GM21717 (cell line): ENCODE measurements at regions not wholly inside any gene's neighbourhood (a gene's known extent, or its start where the extent isn't known, plus 50 kb on each side); places are given as distances from the start of the nearest gene placed in this dataset.

ENCODE experiments used
- ATAC-seq: cut with Tn5 transposase; IDR thresholded peaks from one replicate; pipeline ENCODE4 v1.9.1; 2021; ENCODE audit warnings: mild to moderate bottlenecking, moderate library complexity; ENCODE audit not compliant: unreplicated experiment

DNA sequence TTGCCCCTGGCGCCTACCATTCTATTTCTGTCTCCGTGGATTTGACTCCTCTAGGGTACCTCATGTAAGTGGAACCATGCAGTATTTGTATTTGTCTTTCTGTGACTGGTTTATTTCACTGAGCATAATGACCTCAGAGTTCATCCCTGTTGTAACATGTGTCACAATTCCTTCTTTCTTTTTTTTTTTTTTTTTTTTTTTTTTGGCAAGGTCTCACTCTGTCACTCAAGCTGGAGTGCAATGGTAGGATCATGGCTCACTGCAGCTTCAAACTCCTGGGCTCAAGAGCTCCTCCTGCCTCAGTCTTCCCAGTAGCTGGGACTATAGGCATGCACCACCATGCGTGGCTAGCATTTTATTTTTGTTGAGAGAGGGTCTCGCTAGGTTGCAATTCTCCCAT, 74.0 kb upstream of the SEPTIN5 start:
- ATAC-seq, result no peak

DNA sequence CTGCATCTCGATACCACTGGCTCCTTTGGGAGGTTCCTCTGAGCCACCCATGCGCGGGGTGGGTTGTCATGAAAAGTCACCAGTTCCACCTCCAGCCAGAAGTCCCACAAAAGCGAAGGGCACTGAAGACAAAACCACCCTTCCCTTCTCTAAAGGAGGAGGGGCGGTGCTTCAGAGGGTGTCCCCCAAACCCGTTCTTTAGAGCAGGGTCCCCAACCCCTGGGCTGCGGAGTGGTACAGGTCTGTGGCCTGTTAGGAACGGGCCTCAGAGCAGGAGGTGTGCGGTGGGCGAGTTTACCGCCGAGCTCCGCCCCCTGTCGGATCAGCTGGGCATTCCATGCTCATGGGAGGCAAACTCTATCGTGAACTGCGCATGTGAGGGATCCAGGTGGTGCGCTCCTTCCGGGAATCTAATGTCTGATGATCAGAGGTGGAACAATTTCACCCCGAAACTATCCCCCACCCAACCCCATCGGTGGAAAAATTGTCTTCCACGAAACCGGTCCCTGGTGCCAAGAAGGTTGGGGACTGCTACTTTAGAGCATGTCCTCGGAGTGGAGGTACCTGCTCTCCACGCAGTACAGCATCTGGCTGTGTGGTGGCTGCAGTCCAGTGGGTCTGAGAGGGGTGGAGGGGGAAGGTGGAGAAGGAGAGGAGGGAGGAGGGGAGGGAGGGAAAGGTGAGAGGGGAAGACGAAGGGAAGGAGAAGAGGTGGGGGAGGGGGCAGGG, 72.9 kb upstream of the SEPTIN5 start:
- ATAC-seq, result no peak

DNA sequence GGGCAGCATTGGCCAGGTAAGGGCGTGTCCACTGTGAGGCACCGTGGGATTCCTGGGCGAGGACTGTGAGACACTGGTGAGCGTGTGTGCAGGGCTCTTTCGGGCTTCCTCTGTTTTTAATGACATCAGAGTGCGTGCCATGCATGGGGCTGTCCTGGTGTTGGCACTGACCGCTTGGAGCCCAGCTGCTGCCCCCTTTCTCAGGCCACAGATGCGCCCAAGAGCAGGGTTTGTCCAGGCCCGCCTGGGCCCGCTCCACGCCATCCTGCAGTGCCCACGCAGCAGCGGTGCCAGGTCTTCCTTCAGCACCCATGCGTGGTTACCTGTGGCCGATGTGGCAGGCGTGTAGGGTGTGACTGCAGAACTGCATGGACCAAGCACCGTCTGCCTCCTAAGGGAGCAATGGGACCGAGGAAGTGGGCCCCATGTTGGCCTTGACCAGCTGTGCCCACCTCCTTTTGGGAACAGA, 72.3 kb upstream of the SEPTIN5 start:
- ATAC-seq, result no peak

DNA sequence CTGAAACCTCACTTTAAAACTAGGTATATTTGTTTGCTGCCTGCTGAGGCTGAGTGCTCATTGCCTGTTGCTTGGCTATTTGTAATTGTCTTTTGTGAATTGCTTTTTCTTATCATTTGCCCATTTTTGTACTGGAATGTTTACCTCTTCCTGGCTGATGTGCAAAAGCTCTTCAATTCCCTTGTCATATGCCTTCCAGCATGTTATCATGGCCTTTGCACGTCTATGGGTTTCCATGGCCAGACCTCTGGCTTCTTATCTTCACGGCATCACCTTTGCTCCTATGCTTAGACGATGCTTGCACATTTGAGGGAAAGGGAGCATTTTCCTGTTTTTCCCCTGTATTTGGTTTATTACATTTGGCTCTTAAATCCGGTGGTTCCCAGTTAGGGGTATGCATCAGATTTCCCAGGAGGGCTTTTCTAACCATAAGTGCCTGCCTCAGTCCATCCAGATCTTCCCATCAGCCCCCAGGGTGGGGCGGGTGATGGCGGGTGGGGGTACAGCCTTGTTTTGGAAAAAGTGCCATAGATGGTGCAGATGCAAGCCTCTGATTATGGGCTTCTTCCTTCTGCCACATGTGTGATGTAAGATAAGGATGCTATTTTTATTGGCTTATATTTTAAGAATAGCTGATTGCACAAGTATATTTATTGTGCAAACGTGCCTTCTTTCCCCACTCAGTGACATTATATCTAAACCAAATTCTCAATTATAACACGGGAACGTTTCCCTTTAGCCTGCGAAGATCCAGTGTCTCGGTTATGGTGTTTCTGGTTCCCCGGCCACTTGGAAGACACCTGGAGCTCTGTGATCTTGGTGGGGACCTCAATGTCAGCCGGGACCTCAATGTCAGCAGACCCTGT, 70.6 kb upstream of the SEPTIN5 start:
- no peak for ATAC-seq

DNA sequence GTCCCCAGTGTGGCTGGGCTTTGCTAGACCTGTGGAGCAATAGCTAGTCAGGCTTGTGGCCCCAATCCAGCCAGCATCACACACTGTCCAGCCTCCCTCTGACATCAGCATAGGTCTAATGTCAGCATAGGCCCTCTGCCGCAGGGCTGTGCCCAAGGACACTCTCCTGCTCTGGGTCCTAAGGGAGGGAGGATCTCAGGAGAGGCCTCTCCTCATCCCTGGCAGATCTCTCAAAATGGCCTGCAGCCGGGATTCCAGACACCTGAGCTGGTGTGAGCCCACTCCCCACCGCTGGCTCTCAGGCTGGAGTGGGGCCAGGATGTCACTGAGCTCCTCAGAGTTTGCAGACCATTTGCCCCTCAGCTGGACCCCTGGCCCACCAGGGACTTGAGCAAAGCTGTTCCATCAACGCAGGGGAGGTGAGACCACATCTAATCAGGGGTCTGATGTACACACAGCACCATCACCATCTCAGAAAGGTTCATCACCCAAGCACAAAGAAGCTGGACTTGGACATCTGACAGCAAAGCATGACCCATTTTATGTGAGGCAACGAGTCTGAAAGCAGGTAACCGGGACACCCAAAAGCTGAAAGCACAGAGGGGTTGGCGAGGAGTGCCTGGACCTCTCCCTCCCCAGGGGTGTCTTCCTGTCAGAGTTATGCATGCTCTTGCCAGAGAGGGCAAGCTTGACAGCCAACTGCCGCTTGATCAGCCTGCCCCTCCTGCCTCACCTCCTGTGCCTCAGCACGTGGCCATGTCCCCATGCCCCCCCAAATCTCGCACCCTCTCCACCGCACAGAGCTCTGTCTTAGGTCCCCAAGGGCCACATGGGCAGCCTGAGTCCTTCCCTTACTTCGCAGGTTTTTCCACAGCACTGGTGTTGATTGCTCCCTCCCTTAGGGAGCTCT, 69.7 kb upstream of the SEPTIN5 start:
- ATAC-seq, result no peak

DNA sequence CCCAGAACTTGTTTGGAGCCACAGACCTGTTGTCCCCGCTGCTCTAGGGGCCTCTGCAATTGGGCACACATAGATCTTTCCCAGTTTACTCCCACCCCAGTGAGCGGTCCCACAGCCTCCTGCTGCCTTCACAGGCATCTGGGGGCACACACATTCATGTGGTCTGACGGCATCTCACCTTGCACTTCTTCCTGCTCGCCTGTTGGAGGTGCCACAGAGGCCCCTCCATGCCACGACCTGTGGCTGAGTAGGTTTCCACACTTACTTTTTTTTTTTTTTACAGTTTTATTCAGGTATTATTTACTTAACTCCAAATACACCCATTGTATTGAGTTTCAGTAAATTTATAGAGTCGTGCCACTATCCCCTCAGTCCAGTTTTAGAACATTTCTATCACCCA, 68.9 kb upstream of the SEPTIN5 start:
- no peak for ATAC-seq

DNA sequence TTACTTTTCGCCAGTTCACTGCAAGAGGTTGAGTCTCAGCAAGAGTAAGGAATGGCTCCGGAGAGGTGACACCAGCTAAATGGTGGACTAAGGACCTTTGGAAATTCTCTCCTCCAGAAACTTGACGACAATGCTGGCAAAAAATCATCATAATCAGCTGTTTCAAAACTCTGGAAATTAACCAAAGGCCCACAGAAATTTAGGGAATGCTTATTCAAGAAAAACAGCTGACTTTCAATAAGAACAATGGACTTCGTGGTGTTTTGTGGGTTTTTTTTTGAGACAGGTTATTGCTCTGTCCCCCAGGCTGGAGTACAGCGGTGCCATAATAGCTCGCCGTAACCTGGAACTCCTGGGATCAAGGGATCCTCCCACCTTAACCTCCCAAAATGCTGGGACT, 68.4 kb upstream of the SEPTIN5 start:
- ATAC-seq, result no peak

DNA sequence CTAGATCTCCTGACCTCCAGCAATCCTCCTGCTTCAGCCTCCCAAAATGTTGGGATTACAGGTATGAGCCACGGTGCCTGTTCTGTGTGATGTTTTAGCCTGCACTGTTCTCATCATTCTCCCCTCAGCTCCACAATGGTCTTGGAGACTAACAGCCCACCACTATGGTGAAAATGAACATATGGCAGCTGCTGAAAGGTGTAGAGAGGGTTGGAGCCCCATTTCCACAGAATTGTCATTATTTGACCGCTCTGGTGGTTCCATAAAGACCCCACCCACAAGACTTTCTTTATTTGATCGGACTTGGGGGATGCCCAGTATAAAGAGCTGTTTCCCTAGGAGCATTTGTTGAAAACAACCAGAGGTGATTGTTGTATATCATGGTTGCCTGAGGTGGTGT, 67.9 kb upstream of the SEPTIN5 start:
- ATAC-seq, result no peak

DNA sequence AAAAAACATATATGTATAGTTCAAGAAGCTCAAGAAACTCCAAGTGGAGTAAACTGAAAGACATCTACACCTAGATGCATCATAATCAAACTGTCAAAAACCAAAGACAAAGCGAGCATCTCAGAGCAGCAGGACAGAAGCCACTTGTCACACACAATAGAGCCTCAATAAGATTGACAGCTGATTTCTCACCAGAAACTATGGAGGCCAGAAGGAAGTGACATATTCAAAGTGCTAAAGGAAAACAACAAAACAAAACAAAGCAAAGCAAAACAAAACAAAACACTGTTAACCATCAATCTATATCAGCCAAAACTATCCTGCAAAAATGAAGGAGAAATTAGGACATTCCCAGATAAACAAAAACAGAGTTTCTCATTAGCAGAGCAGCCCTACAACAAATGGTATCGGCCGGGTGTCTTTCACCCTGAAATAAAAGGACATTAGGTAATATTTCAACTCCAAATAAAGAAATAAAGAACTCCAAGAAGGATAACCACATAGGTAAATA, 65.8 kb upstream of the SEPTIN5 start:
- no peak for ATAC-seq

DNA sequence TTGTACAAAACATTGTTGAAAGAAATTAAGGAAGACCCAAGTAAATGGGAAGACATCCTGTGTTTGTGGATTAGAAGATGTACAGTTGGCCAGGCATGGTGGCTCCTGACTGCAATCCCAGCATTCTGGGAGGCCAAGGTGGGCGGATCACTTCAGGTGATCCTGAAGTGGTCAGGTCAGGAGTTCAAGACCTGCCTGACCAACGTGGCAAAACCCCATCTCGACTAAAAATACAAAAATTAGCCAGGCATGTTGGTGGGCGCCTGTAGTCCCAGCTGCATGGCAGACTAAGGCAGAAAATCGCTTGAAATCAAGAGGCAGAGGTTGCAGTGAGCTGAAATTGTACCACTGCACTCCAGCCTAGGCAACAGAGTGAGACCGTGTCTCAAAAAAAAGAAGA, 62.0 kb upstream of the SEPTIN5 start:
- no peak for ATAC-seq

DNA sequence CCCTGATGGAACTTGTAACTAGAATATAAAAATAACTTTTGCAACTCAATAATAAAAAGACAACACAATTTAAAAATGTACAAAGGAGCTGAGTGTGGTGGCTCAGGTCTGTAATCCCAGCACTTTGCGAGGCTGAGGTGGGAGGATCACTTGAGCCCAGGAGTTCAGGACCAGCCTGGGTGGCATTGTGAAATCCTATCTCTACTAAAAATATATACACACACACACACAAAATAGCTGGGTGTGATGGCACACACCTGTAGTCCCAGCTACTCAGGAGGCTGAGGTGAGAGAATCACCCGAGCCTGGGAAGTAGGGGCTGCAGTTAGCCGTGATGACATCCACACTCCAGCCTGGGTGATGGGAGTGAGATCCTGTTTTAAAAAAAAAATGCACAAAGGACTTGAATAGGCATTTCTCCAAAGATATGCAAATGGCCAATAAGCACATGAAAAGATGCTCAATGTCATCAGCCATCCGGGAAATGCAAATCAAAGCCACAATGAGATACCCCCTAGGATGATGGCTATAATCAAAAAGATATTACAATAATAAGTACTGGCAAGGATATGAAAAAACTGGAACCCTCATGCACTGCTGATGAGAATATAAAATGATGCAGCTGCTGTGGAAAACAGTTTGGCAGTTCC, 59.8 kb upstream of the SEPTIN5 start:
- ATAC-seq, result no peak

DNA sequence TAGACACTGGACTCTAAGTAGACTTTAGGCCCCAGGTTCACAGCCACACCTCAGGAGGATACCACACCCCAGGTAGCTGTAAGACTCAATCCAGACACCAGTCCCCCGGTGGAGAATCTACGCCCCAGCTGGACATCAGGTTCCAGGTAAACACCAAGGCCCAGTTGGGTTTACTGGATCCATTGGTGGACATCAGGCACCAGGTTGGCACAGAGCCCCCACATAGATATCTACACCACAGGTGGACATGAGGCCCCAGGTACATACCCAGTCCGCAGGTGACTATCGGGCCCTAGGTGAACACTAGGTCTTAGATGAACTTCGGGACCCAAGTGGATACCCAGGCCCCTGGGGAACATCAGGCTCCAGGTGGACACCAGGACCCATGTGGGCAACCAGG, 58.9 kb upstream of the SEPTIN5 start:
- no peak for ATAC-seq

DNA sequence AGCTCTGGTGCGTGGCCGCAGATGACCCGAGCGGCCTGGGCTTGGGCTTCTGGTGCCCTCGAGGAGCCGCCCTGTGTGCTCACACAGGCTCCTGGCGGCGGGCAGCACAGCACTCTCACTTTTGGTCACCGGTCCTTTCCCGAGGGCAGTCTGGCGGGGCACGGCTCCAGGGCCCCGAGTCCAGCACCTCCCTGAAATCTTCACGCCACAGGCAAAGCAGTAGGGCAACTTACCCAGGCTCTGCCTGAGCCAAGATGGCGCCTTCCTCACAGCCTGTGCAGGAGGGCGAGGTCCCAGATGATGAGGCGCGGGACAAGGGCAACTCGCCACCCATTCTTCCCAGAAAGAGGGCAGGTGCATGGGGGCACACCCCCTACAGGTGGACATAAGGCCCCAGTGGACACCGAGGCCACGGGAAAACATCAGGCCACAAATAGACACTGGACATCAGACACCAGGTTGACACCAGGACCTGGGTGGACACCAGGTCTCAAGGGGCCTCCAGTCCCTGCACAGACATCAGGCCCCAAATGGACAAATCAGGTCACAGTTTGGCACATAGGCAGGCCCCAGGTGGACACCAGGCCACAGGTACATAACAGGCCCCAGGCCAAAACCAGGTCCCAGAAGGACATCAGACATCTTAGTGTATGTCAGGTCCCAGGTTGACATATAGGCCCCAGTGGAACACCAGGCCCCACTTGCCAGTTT, 57.6 kb upstream of the SEPTIN5 start:
- no peak for ATAC-seq

DNA sequence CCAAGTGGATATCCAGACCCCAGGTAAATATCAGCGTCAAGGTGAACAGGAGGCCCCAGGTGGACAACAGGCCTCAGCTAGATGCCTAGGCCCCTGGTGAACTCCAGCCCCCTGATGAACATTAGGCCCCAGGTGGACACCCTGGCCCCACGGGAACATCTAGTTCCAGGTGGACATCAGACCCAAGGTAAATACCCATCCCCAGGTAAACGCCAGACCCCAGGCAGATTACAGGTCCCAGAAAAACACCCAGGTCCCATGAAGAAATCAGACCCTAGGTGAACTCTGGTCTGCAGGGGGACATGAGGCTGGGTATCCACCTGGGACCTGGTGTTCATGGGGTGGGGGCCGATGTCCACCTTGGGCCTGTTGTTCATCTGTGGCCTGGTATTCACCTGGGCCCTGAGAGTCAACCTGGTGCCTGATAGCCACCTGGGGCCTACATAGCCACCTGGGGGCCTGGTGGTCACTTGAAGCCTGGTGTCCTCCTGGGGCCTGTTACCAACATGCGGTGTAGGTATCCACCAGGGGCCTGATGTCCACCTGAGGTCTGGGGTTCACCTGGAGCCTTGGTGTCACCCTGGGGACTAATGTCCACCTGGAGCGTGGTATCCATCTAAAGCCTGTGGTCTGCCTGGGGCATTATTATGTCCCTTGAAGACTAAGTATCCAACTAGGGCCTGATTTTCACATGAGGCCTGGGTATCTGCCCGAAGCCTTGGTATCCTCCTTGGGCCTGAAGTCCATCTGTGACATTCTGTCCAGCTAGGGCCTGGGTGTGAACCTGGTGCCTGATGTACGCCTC, 56.8 kb upstream of the SEPTIN5 start:
- ATAC-seq, result no peak

DNA sequence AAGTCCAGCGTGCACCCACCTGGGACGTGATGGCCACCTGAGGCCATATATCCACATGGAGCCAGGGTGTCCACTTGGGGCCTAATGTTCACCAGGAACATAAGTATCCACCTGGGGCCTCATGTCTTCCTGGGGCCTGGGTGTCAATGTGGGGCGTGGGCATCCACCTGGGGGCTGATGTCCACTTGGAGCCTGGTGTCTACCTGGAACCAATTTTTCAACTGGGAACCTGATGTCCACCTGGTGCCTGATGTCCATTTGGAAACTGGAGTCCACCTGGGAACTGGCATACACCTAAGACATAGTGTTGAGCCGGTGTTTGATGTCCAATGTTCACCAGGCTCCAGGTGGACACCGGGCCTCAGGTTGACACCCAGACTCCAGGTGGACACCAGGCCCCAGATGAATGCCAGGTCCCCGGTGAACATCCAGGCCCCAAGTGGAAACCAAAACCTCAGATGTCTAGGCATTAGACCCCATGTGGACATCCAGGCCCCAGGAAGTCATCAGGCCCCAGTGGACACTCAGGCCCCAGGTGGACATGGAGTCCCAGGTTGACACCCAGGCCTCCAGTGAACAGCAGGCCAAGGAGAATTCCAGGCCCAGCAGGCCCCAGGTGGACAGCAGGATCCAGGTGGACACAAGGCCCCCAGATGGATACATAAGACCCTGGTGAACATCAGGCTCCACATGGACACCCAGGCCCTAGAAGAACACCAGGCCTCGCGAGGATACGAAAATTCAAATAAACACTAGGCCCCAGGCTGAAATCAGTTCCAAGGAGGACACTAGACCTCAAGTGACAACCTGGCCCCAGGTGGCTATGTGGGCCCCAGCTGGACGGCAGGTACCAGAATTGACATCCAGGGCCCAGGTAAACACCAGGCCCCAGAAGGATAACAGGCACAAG, 56.0 kb upstream of the SEPTIN5 start:
- ATAC-seq, result no peak

DNA sequence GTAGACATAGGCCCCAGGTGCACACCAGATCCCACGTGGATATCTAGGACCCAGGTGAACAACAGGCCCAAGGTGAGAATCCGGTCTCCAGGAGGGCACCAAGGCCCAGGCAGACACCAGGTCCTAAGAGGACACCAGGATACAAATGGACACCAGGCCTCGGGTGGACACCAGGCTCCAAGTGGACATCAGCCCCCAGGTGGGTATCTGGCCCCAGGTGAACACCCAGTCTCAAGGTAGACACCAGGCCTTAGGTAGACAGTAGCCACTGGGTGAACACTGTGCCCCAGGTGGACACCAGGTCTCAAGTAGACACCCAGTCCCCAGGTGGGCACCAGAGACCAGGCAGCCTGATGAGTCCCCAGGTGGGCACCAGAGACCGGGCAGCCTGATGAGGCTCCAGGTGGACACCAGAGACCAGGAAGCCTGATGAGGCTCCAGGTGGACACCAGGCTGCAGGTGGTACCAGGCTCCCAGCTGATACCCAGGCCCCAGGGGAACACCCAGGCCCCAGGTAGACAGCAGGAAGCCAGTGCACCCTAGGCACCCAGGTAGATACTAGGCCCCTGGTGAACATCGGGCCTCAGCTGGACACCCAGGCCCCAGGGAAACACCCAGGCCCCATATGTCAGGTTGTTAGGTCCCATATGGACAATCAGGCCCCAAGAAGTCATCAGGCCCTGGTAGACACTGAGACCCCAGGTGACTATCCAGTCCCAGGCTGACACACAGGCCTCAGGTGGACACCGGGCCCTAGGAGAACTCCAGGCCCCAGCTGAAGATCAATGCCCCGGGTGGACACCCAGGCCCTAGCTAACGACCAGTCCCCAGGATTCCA, 55.1 kb upstream of the SEPTIN5 start:
- ATAC-seq, result no peak

DNA sequence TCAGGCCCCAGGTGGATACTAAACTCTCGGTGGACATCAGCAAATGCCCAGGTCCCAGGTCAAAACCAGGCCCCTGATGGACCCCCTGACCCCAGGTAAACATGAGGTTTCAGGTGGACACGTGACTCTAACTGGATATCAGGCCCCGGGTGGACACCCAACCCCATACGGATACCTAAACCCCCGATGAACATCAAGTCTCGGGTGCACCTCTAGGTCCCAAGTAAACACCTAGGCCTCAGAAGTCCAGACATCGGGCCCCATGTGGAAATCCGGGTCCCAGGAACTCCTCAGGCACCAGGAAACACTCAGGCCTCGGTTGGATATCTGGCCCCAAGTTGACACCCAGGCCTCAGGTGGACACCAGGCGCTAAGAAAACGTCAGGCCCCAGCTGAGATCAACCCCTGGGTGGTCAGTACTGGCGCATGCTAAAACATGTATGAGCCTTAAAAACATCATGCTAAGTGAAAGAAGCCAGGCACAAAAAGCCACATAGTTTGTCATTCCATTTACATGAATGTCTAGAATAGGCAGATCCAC, 54.4 kb upstream of the SEPTIN5 start:
- no peak for ATAC-seq
